H1 (cell line): ENCODE measurements at regions not wholly inside any gene's neighbourhood (a gene's known extent, or its start where the extent isn't known, plus 50 kb on each side); places are given as distances from the start of the nearest gene placed in this dataset.

ENCODE experiments used
- CTCF ChIA-PET: fragments of 300-600 bp; sonication (Branson Sonifier 250); formaldehyde crosslinking; loops from one replicate; lab custom pipeline; 2021; ENCODE audit not compliant: partially characterized antibody; lab: Charles Lee
- POLR2A ChIA-PET: fragments of 300-600 bp; sonication (Branson Sonifier 250); formaldehyde crosslinking; loops from one replicate; lab custom pipeline; 2021; ENCODE audit warnings: inconsistent platforms; ENCODE audit not compliant: partially characterized antibody; lab: Charles Lee
- DNase-seq, 2 experiments: peaks; one replicate each; pipeline versions ENCODE4 v3.0.0 to v3.0.0-alpha.2; 2010 to 2022; ENCODE audit warnings: low spot score in 2 of 2, low read depth in 1 of 2, mixed read lengths in 1 of 2
- FAIRE-seq: peaks from 2 replicates; lab custom pipeline; 2011; peaks lifted over from hg19 to GRCh38; lab: Jason Lieb, UNC
- H2AFZ ChIP-seq: 2 replicates; pipeline ENCODE4 v1.8.1; 2012; ENCODE audit warnings: low read length, inconsistent platforms
- H2AK5ac ChIP-seq: 2 replicates; pipeline ENCODE4 v1.6.1; 2013; ENCODE audit warnings: low read depth, low read length
- H2BK120ac ChIP-seq: replicated peaks from 2 replicates; pipeline ENCODE3; 2013; ENCODE audit warnings: low read depth, low read length, inconsistent platforms
- H2BK12ac ChIP-seq: 2 replicates; pipeline ENCODE4 v1.6.1; 2013; ENCODE audit warnings: low read depth, low read length
- H2BK15ac ChIP-seq: 2 replicates; pipeline ENCODE4 v1.6.1; 2013; ENCODE audit warnings: low read length
- H2BK20ac ChIP-seq: 2 replicates; pipeline ENCODE4 v1.6.1; 2013; ENCODE audit warnings: low read length
- H2BK5ac ChIP-seq: 2 replicates; pipeline ENCODE4 v1.6.1; 2013; ENCODE audit warnings: low read depth, low read length
- H3K14ac ChIP-seq: 2 replicates; pipeline ENCODE4 v1.6.1; 2013; ENCODE audit warnings: inconsistent platforms; ENCODE audit not compliant: insufficient read length
- H3K18ac ChIP-seq: 2 replicates; pipeline ENCODE4 v1.6.1; 2013; ENCODE audit warnings: low read length; ENCODE audit errors: extremely low read depth
- H3K23ac ChIP-seq: 2 replicates; pipeline ENCODE4 v1.6.1; 2013; ENCODE audit warnings: inconsistent platforms; ENCODE audit not compliant: insufficient read length
- H3K23me2 ChIP-seq: 2 replicates; pipeline ENCODE4 v1.6.1; 2013; ENCODE audit warnings: low read depth, low read length
- H3K27ac ChIP-seq: 2 replicates; pipeline ENCODE4 v1.6.1; 2011; ENCODE audit warnings: low read depth, low read length, inconsistent platforms
- H3K27me3 ChIP-seq, 4 experiments: replicated peaks in 1 of 4; 1 replicate in 1 of 4; 2 replicates in 3 of 4; pipeline versions ENCODE4 v1.6.1 to v1.8.1; 2011 to 2013; ENCODE audit warnings: low read length in 3 of 4, mild to moderate bottlenecking in 3 of 4, inconsistent platforms in 2 of 4, mixed read lengths in 2 of 4, moderate library complexity in 1 of 4; ENCODE audit not compliant: control insufficient read depth in 3 of 4, insufficient read depth in 3 of 4; ENCODE audit errors: extremely low read depth in 1 of 4
- H3K36me3 ChIP-seq, 4 experiments: 2 replicates each; pipeline versions ENCODE4 v1.6.1 to v1.8.1; 2011 to 2013; ENCODE audit warnings: mild to moderate bottlenecking in 4 of 4, low read length in 3 of 4, moderate library complexity in 2 of 4, control low read depth in 1 of 4, inconsistent platforms in 1 of 4; ENCODE audit not compliant: insufficient read depth in 4 of 4, control insufficient read depth in 2 of 4
- H3K4ac ChIP-seq: replicated peaks from 2 replicates; pipeline ENCODE3; 2013; ENCODE audit warnings: low read length, low read depth, mixed read lengths, inconsistent platforms; ENCODE audit not compliant: insufficient read length
- H3K4me1 ChIP-seq, 4 experiments: replicated peaks in 1 of 4; 1 replicate in 1 of 4; 2 replicates in 3 of 4; pipeline versions ENCODE4 v1.6.1 to v1.8.1; 2011 to 2013; ENCODE audit warnings: low read length in 3 of 4, inconsistent platforms in 2 of 4, mixed read lengths in 1 of 4; ENCODE audit not compliant: insufficient read depth in 4 of 4, control insufficient read depth in 3 of 4
- H3K4me2 ChIP-seq, 2 experiments: 2 replicates each; pipeline versions ENCODE4 v1.6.1 to v1.8.1; 2011 to 2013; ENCODE audit warnings: low read depth in 2 of 2, low read length in 2 of 2, control low read depth in 1 of 2, inconsistent platforms in 1 of 2, mild to moderate bottlenecking in 1 of 2; ENCODE audit not compliant: insufficient read depth in 1 of 2
- H3K4me3 ChIP-seq, 4 experiments: fragments of 200-600, 300-600 bp in 1 of 4; sonication (generic), shearing (Covaris generic), sonication (Bioruptor Twin) in 1 of 4; 2 replicates each; pipeline versions ENCODE4 v1.5.1 to v1.8.1; 2011 to 2016; ENCODE audit warnings: low read length in 4 of 4, low read depth in 3 of 4, control low read depth in 2 of 4, inconsistent platforms in 2 of 4, mild to moderate bottlenecking in 2 of 4, mixed read lengths in 1 of 4, moderate library complexity in 1 of 4; ENCODE audit not compliant: insufficient read depth in 2 of 4; ENCODE audit errors: extremely low read depth in 1 of 4
- H3K56ac ChIP-seq: replicated peaks from 2 replicates; pipeline ENCODE3; 2013; ENCODE audit warnings: low read depth, mild to moderate bottlenecking, mixed read lengths, low read length, inconsistent platforms; ENCODE audit not compliant: insufficient read length
- H3K79me1 ChIP-seq: 2 replicates; pipeline ENCODE4 v1.6.1; 2013; ENCODE audit warnings: low read depth, low read length, control low read depth
- H3K79me2 ChIP-seq, 2 experiments: 2 replicates each; pipeline versions ENCODE4 v1.6.1 to v1.8.1; 2012 to 2013; ENCODE audit warnings: low read length in 2 of 2, mild to moderate bottlenecking in 2 of 2, inconsistent platforms in 1 of 2; ENCODE audit not compliant: insufficient read depth in 2 of 2, control insufficient read depth in 1 of 2
- H3K9ac ChIP-seq, 4 experiments: replicated peaks in 1 of 4; 1 replicate in 1 of 4; 2 replicates in 3 of 4; pipeline versions ENCODE4 v1.6.1 to v1.8.1; 2011 to 2013; ENCODE audit warnings: low read depth in 3 of 4, low read length in 3 of 4, control low read depth in 2 of 4, mild to moderate bottlenecking in 2 of 4, moderate library complexity in 2 of 4, inconsistent platforms in 1 of 4; ENCODE audit errors: extremely low read depth in 1 of 4
- H3K9me3 ChIP-seq, 2 experiments: 2 replicates each; pipeline versions ENCODE4 v1.6.1 to v1.8.1; 2012 to 2013; ENCODE audit warnings: mild to moderate bottlenecking in 2 of 2, moderate library complexity in 2 of 2, control low read depth in 1 of 2, inconsistent platforms in 1 of 2, low read depth in 1 of 2, low read length in 1 of 2, mixed read lengths in 1 of 2; ENCODE audit not compliant: insufficient read depth in 2 of 2
- H4K20me1 ChIP-seq, 2 experiments: replicated peaks in 1 of 2; 2 replicates each; pipeline versions ENCODE3 to v1.8.1; 2011 to 2013; ENCODE audit warnings: inconsistent platforms in 2 of 2, low read length in 2 of 2, mild to moderate bottlenecking in 1 of 2; ENCODE audit not compliant: insufficient read depth in 2 of 2, control insufficient read depth in 1 of 2
- H4K5ac ChIP-seq: 2 replicates; pipeline ENCODE4 v1.6.1; 2013; ENCODE audit warnings: low read length, low read depth, mixed read lengths, inconsistent platforms; ENCODE audit not compliant: insufficient read length
- H4K8ac ChIP-seq: 2 replicates; pipeline ENCODE4 v1.8.0; 2013; ENCODE audit warnings: mild to moderate bottlenecking, moderate library complexity, low read length, inconsistent platforms; ENCODE audit not compliant: insufficient read depth; ENCODE audit errors: extremely low read depth
- H4K91ac ChIP-seq: replicated peaks from 2 replicates; pipeline ENCODE3; 2013; ENCODE audit warnings: low read length, mixed read lengths, inconsistent platforms; ENCODE audit not compliant: insufficient read length
- FOSL1 ChIP-seq: IDR thresholded peaks from 2 replicates; pipeline ENCODE4 v1.6.1; 2011; ENCODE audit warnings: mild to moderate bottlenecking, low read depth, low read length, moderate library complexity; ENCODE audit not compliant: insufficient read depth
- GTF2F1 ChIP-seq: IDR thresholded peaks from 2 replicates; pipeline ENCODE4 v1.6.1; 2012; ENCODE audit warnings: low read depth, low read length, improper control_type of control experiment, borderline replicate concordance
- HDAC2 ChIP-seq, 2 experiments: fragments of 300-600 bp in 1 of 2; sonication (generic) in 1 of 2; IDR thresholded peaks; 2 replicates each; pipeline ENCODE4 v1.6.1; 2011 to 2012; ENCODE audit warnings: low read depth in 2 of 2, low read length in 2 of 2, mild to moderate bottlenecking in 2 of 2, moderate library complexity in 2 of 2, borderline replicate concordance in 1 of 2, inconsistent platforms in 1 of 2
- HDAC6 ChIP-seq: IDR thresholded peaks from one replicate; pipeline ENCODE4 v1.7.1; 2012; ENCODE audit warnings: low read depth, mild to moderate bottlenecking, inconsistent platforms, low read length, moderate library complexity
- KDM1A ChIP-seq: fragments of 200-600, 300-600 bp; sonication (generic); IDR thresholded peaks from 2 replicates; pipeline ENCODE4 v1.7.1; 2016; ENCODE audit warnings: mild to moderate bottlenecking, low read length, borderline replicate concordance
- KDM5A ChIP-seq: fragments of 200-600 bp; IDR thresholded peaks from 2 replicates; pipeline ENCODE4 v1.7.1; 2012; ENCODE audit warnings: mild to moderate bottlenecking, low read length, inconsistent platforms, mixed read lengths
- RAD21 ChIP-seq, 2 experiments: IDR thresholded peaks in 1 of 2; conservative IDR thresholded peaks in 1 of 2; 2 replicates each; pipeline ENCODE4 v1.6.1; 2011; ENCODE audit warnings: low read depth in 2 of 2, low read length in 2 of 2, improper control_type of control experiment in 1 of 2, inconsistent platforms in 1 of 2, mild to moderate bottlenecking in 1 of 2, moderate library complexity in 1 of 2
- RFX5 ChIP-seq: IDR thresholded peaks from 2 replicates; pipeline ENCODE4 v1.6.1; 2011; ENCODE audit warnings: low read depth, low read length, improper control_type of control experiment, borderline replicate concordance
- SP2 ChIP-seq: IDR thresholded peaks from 2 replicates; pipeline ENCODE4 v1.6.1; 2012; ENCODE audit warnings: mild to moderate bottlenecking, low read length, inconsistent platforms
- SRF ChIP-seq: IDR thresholded peaks from 2 replicates; pipeline ENCODE4 v1.6.1; 2011; ENCODE audit warnings: mild to moderate bottlenecking, low read depth, low read length, moderate library complexity
- YY1 ChIP-seq: IDR thresholded peaks from 2 replicates; pipeline ENCODE4 v1.6.1; 2011; ENCODE audit warnings: low read depth, mild to moderate bottlenecking, low read length
- WGBS, 2 experiments: shearing (Covaris generic) in 1 of 2; methylation state at CpG; one replicate each; pipeline versions ENCODE4 v1.1.6 to v1.1.7; 2013 to 2015; ENCODE audit warnings: low lambda C conversion rate in 2 of 2, mixed read lengths in 2 of 2, inconsistent platforms in 1 of 2, low coverage in 1 of 2, missing lambda C conversion rate in 1 of 2; ENCODE audit not compliant: insufficient replicate concordance in 2 of 2, insufficient coverage in 1 of 2, insufficient read length in 1 of 2; ENCODE audit errors: extremely low coverage in 1 of 2, missing lambda C conversion rate in 1 of 2; 5-methylcytosine and 5-hydroxymethylcytosine counted together

- Histone ChIP-seq H2AK5ac (no peak overlapping the region), H3K4me3 (no peak overlapping the region), H4K8ac (no peak overlapping the region), H4K91ac (no peak overlapping the region), H4K20me1 (no peaks in the 10 kb centered on the region), H3K14ac (no peak overlapping the region), H3K18ac (no peak overlapping the region), H2AFZ (no peak overlapping the region), H2BK12ac (no peak overlapping the region), H2BK120ac (no peak overlapping the region), H4K5ac (no peak overlapping the region), H3K4ac (no peak overlapping the region), H3K36me3 (no peaks in the 10 kb centered on the region), H3K9me3 (no peaks in the 10 kb centered on the region)
- FAIRE-seq: no peak
- POLR2A ChIA-PET: no interaction called here
- TF ChIP-seq SRF (no peak), GTF2F1 (no peak), HDAC2 (IDR thresholded peaks at IDR 0.05; ENCODE audit: borderline replicate concordance in 1 of 2, low read depth in 2 of 2, low read length in 2 of 2) (no peak), RFX5 (no peak), HDAC6 (no peak), SP2 (no peak), RAD21 (IDR thresholded peaks at IDR 0.05 in 1 of 2, conservative IDR thresholded peaks at IDR 0.05 in 1 of 2; ENCODE audit: low read depth in 2 of 2, low read length in 2 of 2) (no peak), KDM1A (no peak), YY1 (no peak), FOSL1 (no peak), KDM5A (no peak)
- TF ChIP-seq, all 59 proteins: peak for 0
- Histone ChIP-seq H3K9ac (no peak overlapping the region), H3K27me3 (no peaks in the 10 kb centered on the region), H3K23me2 (no peaks in the 10 kb centered on the region), H2BK20ac (no peak overlapping the region), H3K4me1 (peaks cover 0 to 5% (median 1%) of the 10 kb centered on the region in 4 experiments; a peak in 3 of 7 replicates), H3K27ac (no peak overlapping the region), H3K56ac (no peak overlapping the region), H2BK5ac (no peak overlapping the region), H3K23ac (no peak overlapping the region), H3K4me2 (no peak overlapping the region), H3K79me2 (no peaks in the 10 kb centered on the region), H2BK15ac (no peak overlapping the region), H3K79me1 (no peaks in the 10 kb centered on the region)
- WGBS, 2 experiments: 93% methylated on average over 2 of the region's 2 CpGs; no CpG with 5 or more reads in 1 of the 2 experiments
- DNase-seq: no peak
- CTCF ChIA-PET: interaction anchor here (1.1 kb wide), 1 partner anchor 46 kb away, joined by 4 read pairs; no protein-coding TSS in a partner anchor
Measured at GRCh38 chr3:109922856-109923255, 585.5 kb upstream of the DPPA4 start.
